ENCODE measurements at regions not wholly inside any gene's neighbourhood (a gene's known extent, or its start where the extent isn't known, plus 50 kb on each side); places are given as distances from the start of the nearest gene placed in this dataset.

GRCh38 chr2:146131785-146132184 lies 1611.9 kb upstream of the ZEB2 start:
- TF ChIP-seq ZNF248 (tag by site-specific recombination; IDR thresholded peaks at IDR 0.05) (no peak), CTCF (tag by site-specific recombination; IDR thresholded peaks at IDR 0.05) (no peak)
- POLR2A ChIA-PET: no interaction called here
- H3K27ac ChIP-seq (ENCODE audit: extremely low read depth, low read depth, low read length): no peak overlapping the region
- H3K9me3 ChIP-seq (ENCODE audit: control insufficient read depth, insufficient read depth, low read depth, low read length): no peaks in the 10 kb centered on the region
- H3K36me3 ChIP-seq (ENCODE audit: control insufficient read depth in 2 of 2, insufficient read depth in 1 of 2, low read length in 2 of 2): no peaks in the 10 kb centered on the region
- no peak overlapping the region for H3K4me3 ChIP-seq (ENCODE audit: low read depth, low read length)
- peaks cover 5% of the 10 kb centered on the region; the same call in 1 of the 2 replicates for H3K4me1 ChIP-seq (ENCODE audit: control insufficient read depth, insufficient read depth, low read length)
- CTCF ChIA-PET: no interaction called here

GRCh38 chr2:146131048-146131447 lies 1611.1 kb upstream of the ZEB2 start:
- ChIA-PET POLR2A (no interaction called here), CTCF (no interaction called here)
- Histone ChIP-seq H3K4me3 (ENCODE audit: low read depth, low read length) (no peak overlapping the region), H3K36me3 (ENCODE audit: control insufficient read depth in 2 of 2, insufficient read depth in 1 of 2, low read length in 2 of 2) (no peaks in the 10 kb centered on the region), H3K4me1 (ENCODE audit: control insufficient read depth, insufficient read depth, low read length) (peaks cover 5% of the 10 kb centered on the region; the same call in 1 of the 2 replicates), H3K9me3 (ENCODE audit: control insufficient read depth, insufficient read depth, low read depth, low read length) (no peaks in the 10 kb centered on the region), H3K27ac (ENCODE audit: extremely low read depth, low read depth, low read length) (no peak overlapping the region)
- TF ChIP-seq ZNF670 (tag by site-specific recombination; IDR thresholded peaks at IDR 0.05; ENCODE audit: low read depth): no peak
- TF ChIP-seq ZNF248 (tag by site-specific recombination; IDR thresholded peaks at IDR 0.05): no peak
- TF ChIP-seq ZNF529 (tag by site-specific recombination; IDR thresholded peaks at IDR 0.05; ENCODE audit: insufficient replicate concordance): no peak
- no peak for TF ChIP-seq ZNF76 (tag by site-specific recombination; IDR thresholded peaks at IDR 0.05; ENCODE audit: borderline replicate concordance, low read depth)
- no peak for TF ChIP-seq ZNF518A (tag by site-specific recombination; conservative IDR thresholded peaks at IDR 0.05; ENCODE audit: low read depth)
- no peak for TF ChIP-seq ZXDB (tag by site-specific recombination; IDR thresholded peaks at IDR 0.05)
- TF ChIP-seq ZNF514 (tag by site-specific recombination; IDR thresholded peaks at IDR 0.05): no peak
- no peak for TF ChIP-seq ZNF544 (tag by site-specific recombination; IDR thresholded peaks at IDR 0.05)
- TF ChIP-seq ZBTB20 (tag by site-specific recombination; IDR thresholded peaks at IDR 0.05): no peak
- no peak for TF ChIP-seq ZBTB11 (tag by site-specific recombination; conservative IDR thresholded peaks at IDR 0.05; ENCODE audit: low read depth)

GRCh38 chr2:146130290-146130689 lies 1610.4 kb upstream of the ZEB2 start:
- Histone ChIP-seq H3K36me3 (ENCODE audit: control insufficient read depth in 2 of 2, insufficient read depth in 1 of 2, low read length in 2 of 2) (no peaks in the 10 kb centered on the region), H3K9me3 (ENCODE audit: control insufficient read depth, insufficient read depth, low read depth, low read length) (no peaks in the 10 kb centered on the region), H3K27ac (ENCODE audit: extremely low read depth, low read depth, low read length) (no peak overlapping the region), H3K4me3 (ENCODE audit: low read depth, low read length) (no peak overlapping the region), H3K4me1 (ENCODE audit: control insufficient read depth, insufficient read depth, low read length) (peaks cover 2% of the 10 kb centered on the region; the same call in 1 of the 2 replicates)
- POLR2A ChIA-PET: no interaction called here
- CTCF ChIA-PET: no interaction called here
- TF ChIP-seq ZNF626 (tag by site-specific recombination; IDR thresholded peaks at IDR 0.05): no peak
- no peak for TF ChIP-seq ZNF549 (tag by site-specific recombination; IDR thresholded peaks at IDR 0.05)
- no peak for TF ChIP-seq ZNF37A (tag by site-specific recombination; IDR thresholded peaks at IDR 0.05)
- TF ChIP-seq ZNF521 (tag by site-specific recombination; IDR thresholded peaks at IDR 0.05): no peak
- no peak for TF ChIP-seq REPIN1 (tag by site-specific recombination; IDR thresholded peaks at IDR 0.05; ENCODE audit: low read depth)
- no peak for TF ChIP-seq SP3 (tag by site-specific recombination; IDR thresholded peaks at IDR 0.05)
- no peak for TF ChIP-seq ZBTB10 (tag by site-specific recombination; IDR thresholded peaks at IDR 0.05)
- no peak for TF ChIP-seq ZNF558 (tag by site-specific recombination; IDR thresholded peaks at IDR 0.05)
- no peak for TF ChIP-seq ZNF544 (tag by site-specific recombination; IDR thresholded peaks at IDR 0.05)
- no peak for TF ChIP-seq ZFHX2 (tag by site-specific recombination; conservative IDR thresholded peaks at IDR 0.05)

Measured in HEK293 (cell line).